T-helper 1 cell treated with Interleukin-12 subunit alpha and Interleukin-12 subunit beta and Interleukin-4 antibody, amounts not matched to agents 30 μg/mL and 1 μg/mL, for 36 hours (primary cell): ENCODE measurements at regions not wholly inside any gene's neighbourhood (a gene's known extent, or its start where the extent isn't known, plus 50 kb on each side); places are given as distances from the start of the nearest gene placed in this dataset.

Source experiments
- H3K27ac Mint-ChIP-seq: one replicate; pipeline ENCODE4 v1.8.0; 2021; ENCODE audit warnings: mild to moderate bottlenecking, mixed read lengths
- H3K27me3 Mint-ChIP-seq: one replicate; pipeline ENCODE4 v1.8.0; 2021; ENCODE audit warnings: low read depth, mixed read lengths
- H3K36me3 Mint-ChIP-seq: one replicate; pipeline ENCODE4 v1.8.0; 2021; ENCODE audit warnings: low read depth, mixed read lengths
- H3K4me1 Mint-ChIP-seq: one replicate; pipeline ENCODE4 v1.8.0; 2021; ENCODE audit warnings: low read depth, mixed read lengths
- H3K4me3 Mint-ChIP-seq: one replicate; pipeline ENCODE4 v1.8.0; 2021; ENCODE audit warnings: mild to moderate bottlenecking, moderate library complexity, mixed read lengths
- H3K9me3 Mint-ChIP-seq: one replicate; pipeline ENCODE4 v1.8.0; 2021; ENCODE audit warnings: mixed read lengths

- no peaks in the 10 kb centered on the region for H3K4me1 Mint-ChIP-seq
- H3K4me3 Mint-ChIP-seq = no peak overlapping the region
- H3K27ac Mint-ChIP-seq = no peak overlapping the region
- H3K36me3 Mint-ChIP-seq = no peaks in the 10 kb centered on the region
- no peaks in the 10 kb centered on the region for H3K9me3 Mint-ChIP-seq
- H3K27me3 Mint-ChIP-seq = no peaks in the 10 kb centered on the region
These were observed 431.9 kb upstream of the TCF4 start for GRCh38 chr18:56019908-56020307.

GRCh38 chr18:56019156-56019555 lies 431.2 kb upstream of the TCF4 start:
- H3K27ac Mint-ChIP-seq = no peak overlapping the region
- no peak overlapping the region for H3K4me3 Mint-ChIP-seq
- H3K36me3 Mint-ChIP-seq = no peaks in the 10 kb centered on the region
- no peaks in the 10 kb centered on the region for H3K9me3 Mint-ChIP-seq
- H3K4me1 Mint-ChIP-seq = no peaks in the 10 kb centered on the region
- H3K27me3 Mint-ChIP-seq = no peaks in the 10 kb centered on the region

DNA sequence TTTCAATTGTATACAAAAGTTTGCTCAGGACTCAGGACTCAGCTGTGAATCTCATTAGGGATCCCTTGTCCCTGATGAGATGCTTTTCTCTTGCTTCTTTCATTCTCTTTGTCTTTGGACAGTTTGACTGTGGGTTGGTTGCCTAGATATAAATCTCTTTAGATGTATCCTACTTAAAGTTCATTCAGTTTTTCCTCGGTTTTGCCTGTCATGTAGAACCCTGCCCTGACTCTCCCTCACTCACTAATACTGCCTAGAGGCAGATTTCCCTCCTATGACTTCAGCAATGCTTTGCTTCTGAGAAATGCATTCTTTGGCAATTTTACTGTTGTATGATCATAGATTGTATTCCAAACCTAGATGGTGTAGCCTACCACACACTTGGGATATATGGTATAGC lies 421.4 kb upstream of the TCF4 start:
- peaks cover 6% of the 10 kb centered on the region for H3K9me3 Mint-ChIP-seq
- no peaks in the 10 kb centered on the region for H3K4me1 Mint-ChIP-seq
- no peak overlapping the region for H3K4me3 Mint-ChIP-seq
- H3K27me3 Mint-ChIP-seq = no peaks in the 10 kb centered on the region
- H3K27ac Mint-ChIP-seq = no peak overlapping the region
- H3K36me3 Mint-ChIP-seq = no peaks in the 10 kb centered on the region

GRCh38 chr18:56003720-56004088 lies 415.7 kb upstream of the TCF4 start:
- H3K27me3 Mint-ChIP-seq = no peaks in the 10 kb centered on the region
- H3K9me3 Mint-ChIP-seq = no peaks in the 10 kb centered on the region
- no peak overlapping the region for H3K27ac Mint-ChIP-seq
- H3K4me3 Mint-ChIP-seq = no peak overlapping the region
- no peaks in the 10 kb centered on the region for H3K4me1 Mint-ChIP-seq
- H3K36me3 Mint-ChIP-seq = no peaks in the 10 kb centered on the region

DNA sequence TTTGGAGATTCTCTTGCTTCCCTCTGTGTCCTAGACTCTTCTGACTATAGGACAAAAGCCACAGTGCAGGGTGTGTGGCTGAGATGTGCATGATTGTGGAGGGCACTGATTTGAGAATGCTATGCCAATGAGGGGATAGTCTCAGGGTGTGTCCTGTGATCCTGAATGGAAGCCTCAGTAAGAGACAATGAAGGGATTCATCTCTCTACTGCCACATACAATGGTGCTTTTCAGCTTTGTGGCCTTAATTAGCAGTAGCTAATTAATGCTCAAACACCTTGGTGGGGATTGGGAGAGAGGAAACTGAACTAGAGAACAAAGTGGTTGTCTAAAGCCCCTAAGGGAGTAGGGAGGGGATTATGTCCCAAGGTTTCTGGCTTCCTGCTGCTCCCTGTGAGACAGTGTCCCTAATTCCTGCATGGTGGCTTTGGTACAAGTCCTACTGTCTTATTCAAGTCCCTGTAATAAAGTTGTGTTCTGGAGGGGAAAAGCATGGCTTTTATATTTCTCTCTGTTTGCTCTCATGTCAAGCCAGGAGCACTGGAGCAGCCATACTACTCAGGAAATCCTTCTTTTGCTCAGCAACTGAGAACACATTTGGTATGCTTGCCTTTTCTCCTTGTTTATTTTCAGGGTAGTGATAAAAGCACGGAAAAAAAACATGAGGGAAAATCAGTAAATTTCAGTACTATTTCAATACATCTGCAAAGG lies 415.2 kb upstream of the TCF4 start:
- Mint-ChIP-seq H3K4me3 (no peak overlapping the region), H3K36me3 (no peaks in the 10 kb centered on the region), H3K27me3 (no peaks in the 10 kb centered on the region), H3K4me1 (no peaks in the 10 kb centered on the region), H3K27ac (no peak overlapping the region), H3K9me3 (no peaks in the 10 kb centered on the region)

DNA sequence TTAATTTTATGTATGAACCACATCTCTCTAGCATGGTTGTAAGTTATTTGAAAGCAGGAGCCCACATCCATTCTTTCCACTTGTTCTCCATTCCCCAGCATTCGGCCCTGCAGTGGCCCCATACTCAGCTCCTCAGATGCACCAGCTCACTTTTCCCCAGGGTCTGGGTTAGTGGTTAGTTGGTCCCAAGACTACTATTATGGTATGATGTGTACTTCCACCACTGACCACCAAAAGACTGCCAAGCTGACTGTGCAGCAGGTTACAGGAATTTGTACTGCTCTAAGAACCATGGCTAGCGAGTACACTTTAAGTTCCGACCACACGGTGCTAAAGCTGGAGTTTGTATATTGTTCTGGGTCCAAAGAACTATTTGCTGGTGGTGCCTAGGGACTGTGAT lies 413.6 kb upstream of the TCF4 start:
- no peak overlapping the region for H3K27ac Mint-ChIP-seq
- no peaks in the 10 kb centered on the region for H3K4me1 Mint-ChIP-seq
- no peaks in the 10 kb centered on the region for H3K36me3 Mint-ChIP-seq
- no peak overlapping the region for H3K4me3 Mint-ChIP-seq
- no peaks in the 10 kb centered on the region for H3K27me3 Mint-ChIP-seq
- no peaks in the 10 kb centered on the region for H3K9me3 Mint-ChIP-seq

- no peaks in the 10 kb centered on the region for H3K9me3 Mint-ChIP-seq
- no peaks in the 10 kb centered on the region for H3K27me3 Mint-ChIP-seq
- H3K4me1 Mint-ChIP-seq = no peaks in the 10 kb centered on the region
- H3K4me3 Mint-ChIP-seq = no peak overlapping the region
- H3K36me3 Mint-ChIP-seq = no peaks in the 10 kb centered on the region
- no peak overlapping the region for H3K27ac Mint-ChIP-seq
These were observed 412.0 kb upstream of the TCF4 start for GRCh38 chr18:56000041-56000440.

GRCh38 chr18:55999641-56000040 lies 411.6 kb upstream of the TCF4 start:
- H3K9me3 Mint-ChIP-seq = no peaks in the 10 kb centered on the region
- H3K27me3 Mint-ChIP-seq = no peaks in the 10 kb centered on the region
- no peak overlapping the region for H3K4me3 Mint-ChIP-seq
- H3K4me1 Mint-ChIP-seq = no peaks in the 10 kb centered on the region
- no peaks in the 10 kb centered on the region for H3K36me3 Mint-ChIP-seq
- no peak overlapping the region for H3K27ac Mint-ChIP-seq

- Mint-ChIP-seq H3K36me3 (no peaks in the 10 kb centered on the region), H3K4me1 (no peaks in the 10 kb centered on the region), H3K9me3 (no peaks in the 10 kb centered on the region), H3K27me3 (no peaks in the 10 kb centered on the region), H3K4me3 (no peak overlapping the region), H3K27ac (no peak overlapping the region)
These were observed 410.9 kb upstream of the TCF4 start for GRCh38 chr18:55998801-55999385.

GRCh38 chr18:55998071-55998522 lies 410.1 kb upstream of the TCF4 start:
- Mint-ChIP-seq H3K9me3 (no peaks in the 10 kb centered on the region), H3K4me1 (no peaks in the 10 kb centered on the region), H3K36me3 (no peaks in the 10 kb centered on the region), H3K27ac (no peak overlapping the region), H3K27me3 (no peaks in the 10 kb centered on the region), H3K4me3 (no peak overlapping the region)

- Mint-ChIP-seq H3K27me3 (no peaks in the 10 kb centered on the region), H3K36me3 (no peaks in the 10 kb centered on the region), H3K4me1 (no peaks in the 10 kb centered on the region), H3K4me3 (no peak overlapping the region), H3K9me3 (peaks cover 2% of the 10 kb centered on the region), H3K27ac (no peak overlapping the region)
These were observed 409.2 kb upstream of the TCF4 start for GRCh38 chr18:55997151-55997561.

DNA sequence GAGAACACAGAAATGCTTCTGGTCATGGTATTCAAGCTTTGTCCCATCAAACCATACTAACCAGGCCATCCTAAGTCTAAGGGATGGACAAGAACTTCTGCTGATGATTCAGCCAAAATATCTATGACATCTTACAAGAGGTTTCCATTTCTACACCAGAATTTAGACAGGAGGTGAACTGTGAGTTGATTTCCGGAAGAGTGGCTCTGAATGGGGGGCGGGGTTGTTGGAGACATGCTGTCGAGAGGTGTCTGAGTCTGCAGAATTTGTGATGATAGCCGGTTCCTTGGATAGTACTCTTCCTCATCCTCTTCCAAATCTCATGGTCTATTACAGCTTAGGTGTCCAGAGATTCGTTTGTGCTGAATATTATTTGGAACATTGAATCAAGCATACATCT lies 408.7 kb upstream of the TCF4 start:
- H3K36me3 Mint-ChIP-seq = no peaks in the 10 kb centered on the region
- no peak overlapping the region for H3K4me3 Mint-ChIP-seq
- H3K27ac Mint-ChIP-seq = no peak overlapping the region
- H3K9me3 Mint-ChIP-seq = peaks cover 4% of the 10 kb centered on the region
- no peaks in the 10 kb centered on the region for H3K27me3 Mint-ChIP-seq
- H3K4me1 Mint-ChIP-seq = no peaks in the 10 kb centered on the region

DNA sequence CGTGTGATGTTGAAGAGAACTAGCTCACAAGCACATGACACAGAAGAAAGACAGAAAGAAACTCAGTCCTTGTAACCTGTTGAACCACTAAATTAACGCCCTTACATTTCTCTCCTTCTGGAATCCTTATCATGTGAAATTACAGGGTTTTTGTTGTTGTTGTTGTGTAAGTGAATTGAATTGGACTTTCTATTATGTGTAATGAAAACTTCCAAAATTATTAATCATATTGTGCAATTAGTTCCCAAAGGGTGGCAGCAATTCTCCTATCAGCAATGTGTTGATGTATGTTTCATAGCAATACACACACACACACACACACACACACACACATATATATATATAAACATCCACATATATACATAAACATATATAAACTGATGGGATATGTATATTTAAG lies 402.2 kb upstream of the TCF4 start:
- Mint-ChIP-seq H3K4me3 (no peak overlapping the region), H3K4me1 (no peaks in the 10 kb centered on the region), H3K9me3 (peaks cover 13% of the 10 kb centered on the region), H3K27ac (no peak overlapping the region), H3K27me3 (no peaks in the 10 kb centered on the region), H3K36me3 (no peaks in the 10 kb centered on the region)

GRCh38 chr18:55988537-55988936 lies 400.5 kb upstream of the TCF4 start:
- no peaks in the 10 kb centered on the region for H3K4me1 Mint-ChIP-seq
- no peaks in the 10 kb centered on the region for H3K36me3 Mint-ChIP-seq
- peaks cover 19% of the 10 kb centered on the region for H3K9me3 Mint-ChIP-seq
- no peak overlapping the region for H3K4me3 Mint-ChIP-seq
- no peaks in the 10 kb centered on the region for H3K27me3 Mint-ChIP-seq
- H3K27ac Mint-ChIP-seq = no peak overlapping the region

DNA sequence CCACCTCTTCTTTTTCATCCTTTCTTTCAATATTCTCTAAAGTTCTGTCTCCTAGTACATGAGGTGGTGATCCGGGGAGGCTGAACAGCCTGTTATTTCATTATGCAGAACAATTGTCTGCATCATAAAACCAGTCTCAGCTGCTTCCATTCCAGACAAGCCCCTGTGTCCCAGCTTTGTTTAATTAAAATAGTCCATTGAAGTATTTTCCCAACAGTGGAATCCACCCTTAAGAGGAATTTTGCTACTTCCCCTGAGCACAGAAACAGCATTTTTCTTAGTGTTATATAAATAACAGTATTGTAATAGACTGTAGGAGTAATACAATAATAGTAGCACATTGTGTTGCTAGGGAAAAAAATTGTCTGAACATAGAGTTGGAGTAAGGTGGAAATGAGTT lies 395.4 kb upstream of the TCF4 start:
- Mint-ChIP-seq H3K4me1 (no peaks in the 10 kb centered on the region), H3K9me3 (peaks cover 12% of the 10 kb centered on the region), H3K27ac (no peak overlapping the region), H3K36me3 (no peaks in the 10 kb centered on the region), H3K27me3 (no peaks in the 10 kb centered on the region), H3K4me3 (no peak overlapping the region)
